ENCODE measurements at regions not wholly inside any gene's neighbourhood (a gene's known extent, or its start where the extent isn't known, plus 50 kb on each side); places are given as distances from the start of the nearest gene placed in this dataset.
"Not testable (repeated sequence)": the region's sequence is repeated elsewhere in the genome, so short reads cannot be mapped to it uniquely, and the experiment has no call there.

GRCh38 chr3:20378315-20378714, 192.3 kb upstream of the SGO1 start:
- DNase-seq: no peak
- no peaks in the 10 kb centered on the region for H3K27me3 Mint-ChIP-seq
- no peaks in the 10 kb centered on the region for H3K27me3 ChIP-seq (ENCODE audit: control insufficient read depth in 1 of 2, insufficient read depth in 2 of 2, low read length in 2 of 2)
- H3K36me3 Mint-ChIP-seq (ENCODE audit: low read depth): no peaks in the 10 kb centered on the region
- ChIA-PET POLR2A (no interaction called here), CTCF (no interaction called here)
- no peaks in the 10 kb centered on the region for H3K4me1 ChIP-seq (ENCODE audit: insufficient read depth, low read length)
- H3K4me3 ChIP-seq (ENCODE audit: low read length): no peak overlapping the region
- no peaks in the 10 kb centered on the region for H3K36me3 ChIP-seq (ENCODE audit: insufficient read depth, low read length)
- intact Hi-C loops (cut with DNase I, micrococcal nuclease): no loop called here
- H3K27ac Mint-ChIP-seq: no peak overlapping the region
- no peaks in the 10 kb centered on the region for H3K4me1 Mint-ChIP-seq (ENCODE audit: low read depth)
- H3K9me3 Mint-ChIP-seq: no peaks in the 10 kb centered on the region
- no peak overlapping the region for H3K27ac ChIP-seq (ENCODE audit: low read depth in 1 of 2, low read length in 2 of 2)
- TF ChIP-seq CTCF (IDR thresholded peaks at IDR 0.05): no peak
- no peaks in the 10 kb centered on the region for H3K9me3 ChIP-seq (ENCODE audit: control insufficient read depth in 1 of 2, insufficient read depth in 1 of 2, low read length in 2 of 2)
- ATAC-seq (ENCODE audit: poor library complexity): no peak
- no peak overlapping the region for H3K4me3 Mint-ChIP-seq

- Mint-ChIP-seq H3K4me3 (no peak overlapping the region), H3K4me1 (ENCODE audit: low read depth) (no peaks in the 10 kb centered on the region), H3K27ac (no peak overlapping the region), H3K27me3 (no peaks in the 10 kb centered on the region), H3K9me3 (no peaks in the 10 kb centered on the region), H3K36me3 (ENCODE audit: low read depth) (no peaks in the 10 kb centered on the region)
- TF ChIP-seq CTCF (IDR thresholded peaks at IDR 0.05): no peak
- no peaks in the 10 kb centered on the region for H3K27me3 ChIP-seq (ENCODE audit: control insufficient read depth in 1 of 2, insufficient read depth in 2 of 2, low read length in 2 of 2)
- no peak overlapping the region for H3K27ac ChIP-seq (ENCODE audit: low read depth in 1 of 2, low read length in 2 of 2)
- CTCF ChIA-PET: no interaction called here
- no peak overlapping the region for H3K4me3 ChIP-seq (ENCODE audit: low read length)
- intact Hi-C loops (cut with DNase I, micrococcal nuclease): no loop called here
- no peaks in the 10 kb centered on the region for H3K4me1 ChIP-seq (ENCODE audit: insufficient read depth, low read length)
- DNase-seq (no peak), ATAC-seq (ENCODE audit: poor library complexity) (no peak)
- POLR2A ChIA-PET: no interaction called here
- no peaks in the 10 kb centered on the region for H3K9me3 ChIP-seq (ENCODE audit: control insufficient read depth in 1 of 2, insufficient read depth in 1 of 2, low read length in 2 of 2)
- no peaks in the 10 kb centered on the region for H3K36me3 ChIP-seq (ENCODE audit: insufficient read depth, low read length)
These were observed 190.7 kb upstream of the SGO1 start for GRCh38 chr3:20376665-20377217.

GRCh38 chr3:20375302-20375701, 189.3 kb upstream of the SGO1 start:
- DNase-seq: no peak
- Histone ChIP-seq H3K9me3 (ENCODE audit: control insufficient read depth in 1 of 2, insufficient read depth in 1 of 2, low read length in 2 of 2) (no peaks in the 10 kb centered on the region), H3K27ac (ENCODE audit: low read depth in 1 of 2, low read length in 2 of 2) (no peak overlapping the region), H3K4me3 (ENCODE audit: low read length) (no peak overlapping the region), H3K27me3 (ENCODE audit: control insufficient read depth in 1 of 2, insufficient read depth in 2 of 2, low read length in 2 of 2) (no peaks in the 10 kb centered on the region), H3K4me1 (ENCODE audit: insufficient read depth, low read length) (no peaks in the 10 kb centered on the region), H3K36me3 (ENCODE audit: insufficient read depth, low read length) (no peaks in the 10 kb centered on the region)
- intact Hi-C loops (cut with DNase I, micrococcal nuclease): no loop called here
- no peak overlapping the region for H3K4me3 Mint-ChIP-seq
- no peak for ATAC-seq (ENCODE audit: poor library complexity)
- no peaks in the 10 kb centered on the region for H3K4me1 Mint-ChIP-seq (ENCODE audit: low read depth)
- no peaks in the 10 kb centered on the region for H3K9me3 Mint-ChIP-seq
- no peaks in the 10 kb centered on the region for H3K27me3 Mint-ChIP-seq
- no peak overlapping the region for H3K27ac Mint-ChIP-seq
- ChIA-PET POLR2A (no interaction called here), CTCF (no interaction called here)
- no peak for TF ChIP-seq CTCF (IDR thresholded peaks at IDR 0.05)
- H3K36me3 Mint-ChIP-seq (ENCODE audit: low read depth): no peaks in the 10 kb centered on the region

GRCh38 chr3:20370273-20371063, 184.5 kb upstream of the SGO1 start:
- POLR2A ChIA-PET; H3K27ac Mint-ChIP-seq; H3K27me3 Mint-ChIP-seq; H3K36me3 ChIP-seq (ENCODE audit: insufficient read depth, low read length); DNase-seq; H3K9me3 Mint-ChIP-seq; H3K36me3 Mint-ChIP-seq (ENCODE audit: low read depth); H3K4me1 Mint-ChIP-seq (ENCODE audit: low read depth); intact Hi-C loops (cut with DNase I, micrococcal nuclease); H3K4me3 ChIP-seq (ENCODE audit: low read length); H3K27ac ChIP-seq (ENCODE audit: low read depth in 1 of 2, low read length in 2 of 2); H3K27me3 ChIP-seq (ENCODE audit: control insufficient read depth in 1 of 2, insufficient read depth in 2 of 2, low read length in 2 of 2); H3K4me3 Mint-ChIP-seq; ATAC-seq (ENCODE audit: poor library complexity); H3K9me3 ChIP-seq (ENCODE audit: control insufficient read depth in 1 of 2, insufficient read depth in 1 of 2, low read length in 2 of 2); CTCF ChIA-PET; H3K4me1 ChIP-seq (ENCODE audit: insufficient read depth, low read length): not testable (repeated sequence)
